C1 segment of cervical spinal cord (tissue), 14 donors: ENCODE measurements at regions not wholly inside any gene's neighbourhood (a gene's known extent, or its start where the extent isn't known, plus 50 kb on each side); places are given as distances from the start of the nearest gene placed in this dataset.
"Not testable (repeated sequence)": the region's sequence is repeated elsewhere in the genome, so short reads cannot be mapped to it uniquely, and the experiment has no call there.

Source experiments
- DNase-seq, 14 donors: peaks; one replicate each; lab custom pipeline; 2025; lab: John Stamatoyannopoulos, UW

GRCh38 chr22:49697047-49697446 lies 130.6 kb downstream of the BRD1 start:
- DNase-seq = no peak

GRCh38 chr22:49694462-49695260 lies 133.0 kb downstream of the BRD1 start:
- DNase-seq = no peak

GRCh38 chr22:49693848-49694247 lies 133.8 kb downstream of the BRD1 start:
- no peak for DNase-seq

DNA sequence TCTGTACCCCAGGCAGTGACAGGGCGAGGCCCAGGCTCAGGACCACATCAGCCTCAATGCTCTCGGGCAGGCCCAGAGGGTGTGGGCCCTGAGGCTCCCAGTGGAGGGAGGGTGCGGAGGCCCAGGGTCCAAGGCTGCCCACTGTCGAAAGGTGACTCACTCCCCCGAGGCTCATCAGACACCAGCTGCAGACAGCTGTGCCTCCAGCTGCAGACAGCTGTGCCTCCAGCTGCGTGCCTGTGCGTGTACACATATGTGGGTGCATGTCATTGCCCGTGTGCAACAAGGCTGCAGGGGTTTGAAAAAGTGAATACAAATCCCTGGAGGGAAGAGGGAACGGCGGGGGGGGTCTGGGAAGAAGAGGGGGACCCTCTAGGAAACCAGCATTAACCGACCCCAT lies 134.3 kb downstream of the BRD1 start:
- DNase-seq = no peak

DNA sequence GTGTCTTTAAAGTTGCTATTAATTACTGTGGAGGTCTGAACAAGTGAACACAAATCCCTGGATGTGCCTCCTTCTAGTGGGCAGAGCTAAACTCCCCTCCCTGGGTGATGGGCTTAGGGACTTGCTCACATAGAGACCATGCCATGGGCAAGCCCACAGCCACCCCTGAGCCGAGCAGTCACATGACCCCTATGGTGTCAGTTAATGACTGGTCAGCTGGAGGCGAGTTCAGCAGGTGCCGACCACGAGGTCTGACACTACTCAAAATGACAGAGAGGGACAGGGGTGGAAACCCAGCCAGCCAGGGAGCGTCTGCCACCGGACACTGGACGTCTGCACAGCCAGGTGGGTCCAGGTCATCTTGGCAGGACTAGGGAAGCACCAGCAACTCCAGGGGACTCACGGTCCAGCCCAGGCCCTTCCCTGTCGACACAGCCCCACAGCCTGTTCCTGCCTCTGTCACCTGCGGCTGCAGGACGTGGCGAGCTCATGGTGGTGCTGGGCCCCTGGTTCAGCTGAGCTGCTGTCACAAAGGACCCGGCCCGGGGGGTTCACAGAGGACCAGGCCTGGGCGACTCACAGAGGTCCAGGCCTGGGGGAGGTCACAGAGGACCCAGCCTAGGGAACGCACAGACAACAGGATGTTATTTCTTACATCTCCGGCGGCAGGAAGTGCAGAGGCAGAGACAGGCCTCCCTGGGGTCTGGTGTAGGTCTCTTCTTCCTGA lies 135.0 kb downstream of the BRD1 start:
- DNase-seq = no peak

GRCh38 chr22:49691256-49691655 lies 136.4 kb downstream of the BRD1 start:
- DNase-seq = no peak

GRCh38 chr22:49690454-49690853 lies 137.2 kb downstream of the BRD1 start:
- no peak for DNase-seq

- no peak for DNase-seq
These were observed 137.8 kb downstream of the BRD1 start for GRCh38 chr22:49689858-49690257.

- DNase-seq = no peak
These were observed 138.4 kb downstream of the BRD1 start for GRCh38 chr22:49689255-49689770.

GRCh38 chr22:49688516-49689254 lies 139.0 kb downstream of the BRD1 start:
- DNase-seq = no peak

DNA sequence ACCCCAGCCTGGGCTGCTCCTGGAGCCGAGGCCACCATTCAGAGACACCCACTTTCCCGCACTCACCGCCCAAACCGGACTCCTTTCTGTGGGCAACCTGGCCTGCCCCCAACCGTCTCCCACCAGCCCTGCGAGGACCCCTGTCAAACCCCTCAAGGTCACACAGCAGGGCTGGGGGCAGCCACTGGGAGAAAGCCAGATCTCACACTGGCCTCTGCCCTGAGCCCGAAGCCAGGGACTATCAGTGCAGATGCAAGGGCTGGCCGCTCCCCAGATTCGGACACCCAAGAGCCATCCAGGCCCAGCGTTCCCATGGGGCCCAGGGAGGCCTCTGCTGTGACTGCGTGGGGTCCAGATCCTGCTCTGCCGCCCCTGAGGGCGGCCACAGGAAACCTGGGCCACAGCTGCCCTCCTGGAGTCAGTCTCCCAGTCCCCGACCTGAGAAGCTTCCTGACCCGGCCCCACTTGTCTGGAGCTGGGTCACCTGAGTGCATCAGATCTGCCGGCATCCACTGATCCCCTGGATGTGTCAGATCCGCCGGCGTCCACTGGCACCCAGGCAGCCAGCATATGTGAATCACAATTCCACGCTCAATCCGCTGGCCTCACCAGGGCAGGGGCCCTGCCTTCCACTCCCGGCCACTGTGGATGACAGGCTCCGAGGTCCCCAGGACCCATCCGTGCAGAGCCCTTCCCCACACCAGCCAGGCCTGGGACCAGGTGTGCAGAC lies 139.7 kb downstream of the BRD1 start:
- no peak for DNase-seq

DNA sequence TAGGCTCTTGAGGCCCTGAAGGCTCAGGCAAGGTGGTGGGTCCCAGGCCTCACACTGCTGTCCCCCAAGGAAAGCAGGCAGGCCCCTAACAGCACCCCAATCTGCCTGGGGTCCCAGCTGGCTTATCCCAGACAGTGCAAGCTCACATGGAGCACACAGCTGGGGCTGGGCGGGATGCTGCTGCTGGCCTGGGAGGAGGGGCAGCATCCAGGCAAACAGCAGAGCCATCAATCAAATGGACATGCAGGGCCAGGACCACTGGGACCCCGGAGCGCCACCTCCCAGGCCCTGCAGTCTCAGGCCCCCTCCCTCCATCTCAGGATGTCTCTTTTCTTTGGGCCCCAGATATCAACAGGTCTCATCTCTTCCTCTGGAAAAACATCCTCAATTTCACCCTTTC lies 140.3 kb downstream of the BRD1 start:
- DNase-seq = no peak

DNA sequence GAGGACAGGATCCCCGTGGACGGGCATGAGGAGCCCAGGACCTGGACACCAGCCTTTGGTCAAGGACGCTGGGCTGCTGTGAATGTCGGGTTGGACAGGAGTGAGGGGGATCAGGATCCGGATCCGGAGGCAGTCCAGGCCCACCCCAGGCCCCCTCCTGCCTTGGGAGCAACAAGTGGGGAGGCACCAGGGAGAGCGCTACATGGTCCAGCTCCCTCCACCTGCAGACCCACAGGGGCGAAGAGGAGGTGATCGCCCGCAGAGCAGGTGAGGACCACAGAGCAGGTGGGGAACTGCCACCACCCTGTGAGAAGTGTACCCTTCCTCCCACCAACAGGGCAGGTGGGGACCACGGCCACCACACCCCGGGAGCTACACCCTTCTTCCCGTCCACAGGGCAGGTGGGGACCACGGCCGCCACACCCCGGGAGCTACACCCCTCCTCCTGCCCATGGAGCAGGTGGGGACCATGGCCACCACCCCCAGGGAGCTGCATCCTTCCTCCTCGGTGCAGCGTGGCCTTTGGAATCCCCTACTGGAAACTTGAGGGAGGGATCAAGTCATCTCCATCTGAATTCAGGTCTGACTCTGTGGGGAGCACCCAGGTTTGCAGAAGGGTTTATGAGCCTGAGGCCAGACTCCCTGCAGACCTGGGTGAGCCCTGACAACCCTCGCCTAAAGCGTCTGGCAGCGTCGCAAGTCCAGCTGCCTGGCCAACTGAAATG lies 141.0 kb downstream of the BRD1 start:
- no peak for DNase-seq

- no peak for DNase-seq
These were observed 142.0 kb downstream of the BRD1 start for GRCh38 chr22:49685686-49686085.

DNA sequence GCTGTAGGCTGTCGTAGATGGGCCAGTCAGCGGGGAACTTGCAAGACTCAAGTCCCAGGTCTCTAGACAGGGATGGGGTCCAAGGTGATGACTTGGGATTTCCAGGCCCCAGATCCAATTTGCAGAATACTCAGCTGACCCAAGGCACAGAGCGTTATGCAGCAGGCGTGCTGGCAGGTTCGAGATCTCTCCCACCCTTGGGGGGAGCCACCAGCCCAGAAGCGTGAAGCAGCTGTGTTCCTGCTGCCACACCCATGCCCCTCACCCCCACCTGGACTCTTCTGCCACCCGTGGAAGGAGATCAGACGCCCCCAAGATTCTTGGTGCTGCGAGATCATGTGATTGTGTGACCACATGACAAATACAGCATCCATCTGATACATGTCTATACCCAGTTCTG lies 142.6 kb downstream of the BRD1 start:
- no peak for DNase-seq

- no peak for DNase-seq
These were observed 144.6 kb downstream of the BRD1 start for GRCh38 chr22:49683032-49683431.

DNA sequence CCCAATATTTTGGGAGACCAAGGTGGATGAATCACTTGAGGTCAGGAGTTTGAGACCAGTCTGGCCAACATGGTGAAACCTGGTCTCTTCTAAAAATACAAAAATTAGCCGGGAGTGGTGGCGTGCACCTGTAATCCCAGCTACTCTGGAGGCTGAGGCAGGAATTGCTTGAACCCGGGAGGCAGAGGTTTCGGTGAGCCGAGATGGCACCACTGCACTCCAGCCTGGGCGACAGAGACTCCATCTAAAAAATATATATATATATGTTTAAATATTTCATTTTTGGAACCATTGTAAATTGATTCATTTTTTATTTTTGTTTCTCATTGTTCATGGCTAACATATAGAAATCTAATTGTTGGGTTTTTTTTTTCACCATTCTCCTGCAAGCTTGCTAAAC lies 146.9 kb downstream of the BRD1 start:
- not testable (repeated sequence) for DNase-seq

DNA sequence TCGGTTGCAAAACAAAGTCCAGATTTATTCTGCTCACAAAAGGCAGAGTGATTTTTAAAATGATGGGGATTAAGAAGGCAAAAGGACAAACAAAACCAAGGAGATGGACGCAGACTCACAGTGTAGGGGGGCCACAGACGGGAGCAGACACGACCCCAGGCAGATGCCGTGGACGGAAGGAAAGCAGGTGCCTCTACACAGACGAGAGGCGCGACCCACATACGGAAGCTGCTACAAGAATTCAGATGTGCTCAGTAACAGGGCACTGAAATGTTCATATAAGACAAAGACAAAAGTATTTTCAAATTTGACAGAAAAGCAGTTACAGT lies 148.9 kb downstream of the BRD1 start:
- no peak for DNase-seq

DNA sequence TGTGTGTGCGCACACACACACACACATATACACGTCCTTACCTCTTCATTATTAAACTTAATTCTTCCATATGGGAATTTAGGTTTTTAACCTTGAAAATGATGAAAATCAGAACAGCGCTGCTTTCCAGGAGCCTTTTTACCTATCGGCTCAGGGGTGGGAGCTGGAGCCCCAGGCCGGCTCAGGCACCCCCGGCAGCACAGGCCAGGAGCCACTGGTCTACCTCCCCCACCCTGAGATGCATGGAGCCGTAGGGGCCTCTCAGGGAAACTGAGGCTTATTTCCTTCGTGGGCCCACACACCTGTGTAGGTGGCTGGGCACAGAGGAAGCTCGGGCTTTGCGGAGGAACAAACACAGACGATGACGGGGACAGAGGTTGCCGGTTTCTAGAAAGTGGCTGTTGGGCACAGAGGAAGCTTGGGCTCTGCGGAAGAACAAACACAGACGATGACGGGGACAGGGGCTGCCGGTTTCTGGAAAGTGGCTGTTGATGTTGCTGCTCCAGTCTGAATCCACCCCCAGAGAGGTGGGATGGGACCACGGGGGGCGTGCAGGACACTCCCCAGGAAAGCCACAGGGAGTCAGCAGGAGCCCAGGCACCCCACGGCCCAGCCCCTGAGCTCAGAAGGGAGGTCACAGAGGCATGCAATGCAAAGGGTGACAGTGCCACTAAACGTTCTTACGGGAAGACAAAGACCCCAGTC lies 149.4 kb downstream of the BRD1 start:
- DNase-seq = no peak

DNA sequence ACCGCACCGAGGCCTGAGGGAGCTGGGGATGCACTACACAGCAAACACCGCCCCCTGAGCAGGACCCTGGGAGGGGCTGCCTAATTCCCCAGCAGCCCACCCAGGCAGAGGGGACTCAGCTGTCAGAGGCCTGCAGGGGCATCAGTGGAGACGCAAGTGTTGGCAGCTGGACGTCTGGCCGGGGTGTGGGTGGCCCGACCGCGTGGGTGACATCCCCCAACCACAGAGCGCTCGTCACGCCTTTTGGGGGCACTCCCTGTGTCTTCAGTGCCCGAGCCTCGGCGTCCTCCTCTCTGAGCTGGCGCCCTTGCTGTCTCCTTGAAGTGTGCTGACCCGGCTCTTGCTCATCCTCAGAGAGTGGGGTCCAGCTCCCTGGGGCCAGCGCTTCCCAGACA lies 150.2 kb downstream of the BRD1 start:
- no peak for DNase-seq
